ENCODE measurements at regions not wholly inside any gene's neighbourhood (a gene's known extent, or its start where the extent isn't known, plus 50 kb on each side); places are given as distances from the start of the nearest gene placed in this dataset.

DNA sequence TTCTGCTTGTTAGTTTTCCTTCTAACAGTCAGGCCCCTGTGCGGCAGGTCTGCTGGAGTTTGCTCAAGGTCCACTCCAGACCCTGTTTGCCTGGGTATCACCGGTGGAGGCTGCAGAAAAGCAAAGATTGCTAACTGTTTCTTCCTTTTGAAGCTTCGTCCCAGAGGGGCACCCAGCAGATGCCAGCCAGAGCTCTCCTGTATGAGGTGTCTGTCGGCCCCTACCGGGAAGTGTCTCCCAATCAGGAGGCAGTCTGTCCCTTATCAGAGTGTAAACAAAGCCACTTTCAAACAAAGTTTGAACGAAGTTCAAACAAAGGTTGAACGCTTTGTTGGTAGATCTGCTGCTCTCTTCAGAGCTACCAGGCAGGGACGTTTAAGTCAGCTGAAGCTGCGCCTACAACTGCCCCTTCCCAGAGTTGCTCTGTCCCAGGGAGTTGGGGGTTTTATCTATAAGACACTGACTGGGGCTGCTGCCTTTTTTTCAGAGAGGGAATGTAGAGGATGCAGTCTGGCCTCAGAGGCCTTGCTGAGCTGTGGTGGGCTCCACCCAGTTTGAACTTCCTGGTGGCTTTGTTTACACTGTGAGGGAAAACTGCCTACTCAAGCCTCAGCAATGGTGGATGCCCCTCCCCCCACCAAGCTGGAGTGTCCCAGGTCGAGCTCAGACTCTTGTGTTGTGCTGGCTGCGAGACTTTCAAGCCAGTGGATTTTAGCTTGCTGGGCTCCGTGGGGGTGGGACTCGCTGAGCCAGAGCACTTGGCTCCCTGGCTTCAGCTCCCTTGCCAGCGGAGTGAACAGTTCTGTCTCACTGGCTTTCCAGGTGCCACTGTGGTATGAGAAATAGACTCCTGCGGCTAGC, 401.8 kb downstream of the SRGAP2C start:
- TF ChIP-seq, protein P1, sequence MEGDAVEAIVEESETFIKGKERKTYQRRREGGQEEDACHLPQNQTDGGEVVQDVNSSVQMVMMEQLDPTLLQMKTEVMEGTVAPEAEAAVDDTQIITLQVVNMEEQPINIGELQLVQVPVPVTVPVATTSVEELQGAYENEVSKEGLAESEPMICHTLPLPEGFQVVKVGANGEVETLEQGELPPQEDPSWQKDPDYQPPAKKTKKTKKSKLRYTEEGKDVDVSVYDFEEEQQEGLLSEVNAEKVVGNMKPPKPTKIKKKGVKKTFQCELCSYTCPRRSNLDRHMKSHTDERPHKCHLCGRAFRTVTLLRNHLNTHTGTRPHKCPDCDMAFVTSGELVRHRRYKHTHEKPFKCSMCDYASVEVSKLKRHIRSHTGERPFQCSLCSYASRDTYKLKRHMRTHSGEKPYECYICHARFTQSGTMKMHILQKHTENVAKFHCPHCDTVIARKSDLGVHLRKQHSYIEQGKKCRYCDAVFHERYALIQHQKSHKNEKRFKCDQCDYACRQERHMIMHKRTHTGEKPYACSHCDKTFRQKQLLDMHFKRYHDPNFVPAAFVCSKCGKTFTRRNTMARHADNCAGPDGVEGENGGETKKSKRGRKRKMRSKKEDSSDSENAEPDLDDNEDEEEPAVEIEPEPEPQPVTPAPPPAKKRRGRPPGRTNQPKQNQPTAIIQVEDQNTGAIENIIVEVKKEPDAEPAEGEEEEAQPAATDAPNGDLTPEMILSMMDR (IDR thresholded peaks at IDR 0.05; ENCODE audit: low read depth, low read length), result no peak
- TF ChIP-seq, protein P2, sequence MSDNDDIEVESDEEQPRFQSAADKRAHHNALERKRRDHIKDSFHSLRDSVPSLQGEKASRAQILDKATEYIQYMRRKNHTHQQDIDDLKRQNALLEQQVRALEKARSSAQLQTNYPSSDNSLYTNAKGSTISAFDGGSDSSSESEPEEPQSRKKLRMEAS (IDR thresholded peaks at IDR 0.05; ENCODE audit: low read depth, low read length), result no peak

All from NB4 (cell line).